WTC11 (cell line): ENCODE measurements at regions not wholly inside any gene's neighbourhood (a gene's known extent, or its start where the extent isn't known, plus 50 kb on each side); places are given as distances from the start of the nearest gene placed in this dataset.

Experiments
- ATAC-seq: fragments of 200-7000 bp; cut with Tn5 transposase; 2 replicates; pipeline ENCODE4 v1.10.0; 2021; ENCODE audit warnings: mild to moderate bottlenecking, moderate library complexity
- CTCF ChIA-PET: fragments of 300-600 bp; sonication (Branson Sonifier 250); formaldehyde crosslinking; loops from one replicate; lab custom pipeline; 2021; ENCODE audit warnings: antibody characterized with exemption; lab: Charles Lee
- POLR2A ChIA-PET: fragments of 350-600 bp; sonication (Branson Sonifier 250); formaldehyde crosslinking; loops from one replicate; lab custom pipeline; 2021; ENCODE audit warnings: antibody characterized with exemption; lab: Charles Lee
- DNase-seq: peaks from one replicate; pipeline ENCODE4 v3.0.0; 2021; ENCODE audit warnings: low spot score
- H3K27ac Mint-ChIP-seq: 2 replicates; pipeline ENCODE4 v1.8.0; 2021; ENCODE audit warnings: mixed read lengths
- H3K27me3 Mint-ChIP-seq: 2 replicates; pipeline ENCODE4 v1.8.0; 2021; ENCODE audit warnings: low read depth, mild to moderate bottlenecking, moderate library complexity, mixed read lengths
- H3K36me3 Mint-ChIP-seq: 2 replicates; pipeline ENCODE4 v1.8.0; 2021; ENCODE audit warnings: mixed read lengths
- H3K4me1 Mint-ChIP-seq: 2 replicates; pipeline ENCODE4 v1.8.0; 2022; ENCODE audit warnings: mixed read lengths
- H3K4me3 Mint-ChIP-seq: 2 replicates; pipeline ENCODE4 v1.8.0; 2021; ENCODE audit warnings: mild to moderate bottlenecking, moderate library complexity, mixed read lengths
- H3K9me3 Mint-ChIP-seq: 2 replicates; pipeline ENCODE4 v1.8.0; 2021; ENCODE audit warnings: mixed read lengths
- AR ChIP-seq: fragments of 250-450 bp; sonication (Bioruptor Pico); IDR thresholded peaks from 2 replicates; pipeline ENCODE4 v1.9.0; 2021; ENCODE audit warnings: mild to moderate bottlenecking
- ATF3 ChIP-seq: sonication (generic); formaldehyde crosslinking; conservative IDR thresholded peaks from 2 replicates; pipeline ENCODE4 v1.8.1; 2022; ENCODE audit warnings: mild to moderate bottlenecking, missing genetic modification reagents
- CBFB ChIP-seq: sonication (generic); formaldehyde crosslinking; IDR thresholded peaks from 2 replicates; pipeline ENCODE4 v1.8.1; 2022; ENCODE audit warnings: mild to moderate bottlenecking, low read depth, missing genetic modification reagents
- ETV6 ChIP-seq: sonication (generic); formaldehyde crosslinking; IDR thresholded peaks from 2 replicates; pipeline ENCODE4 v1.8.1; 2022; ENCODE audit warnings: mild to moderate bottlenecking, missing genetic modification reagents
- FOXK1 ChIP-seq: sonication (generic); formaldehyde crosslinking; IDR thresholded peaks from 2 replicates; pipeline ENCODE4 v1.8.0; 2022; ENCODE audit warnings: mild to moderate bottlenecking, moderate library complexity, missing genetic modification reagents
- GABPB1 ChIP-seq: sonication (generic); formaldehyde crosslinking; IDR thresholded peaks from 2 replicates; pipeline ENCODE4 v1.8.1; 2023; ENCODE audit warnings: mild to moderate bottlenecking, missing genetic modification reagents
- IRF2 ChIP-seq: sonication (generic); formaldehyde crosslinking; IDR thresholded peaks from 2 replicates; pipeline ENCODE4 v1.8.0; 2022; ENCODE audit warnings: low read depth, missing genetic modification reagents, borderline replicate concordance
- JAZF1 ChIP-seq: fragments of 250-450 bp; sonication (Bioruptor Pico); IDR thresholded peaks from 2 replicates; pipeline ENCODE4 v1.9.0; 2021; ENCODE audit warnings: moderate library complexity, mild to moderate bottlenecking, inconsistent platforms
- KAT7 ChIP-seq: sonication (generic); formaldehyde crosslinking; IDR thresholded peaks from 2 replicates; pipeline ENCODE4 v1.8.1; 2023; ENCODE audit warnings: missing genetic modification reagents, mild to moderate bottlenecking, borderline replicate concordance
- MLX ChIP-seq: sonication (generic); formaldehyde crosslinking; IDR thresholded peaks from 2 replicates; pipeline ENCODE4 v1.8.1; 2023; ENCODE audit warnings: mild to moderate bottlenecking, missing genetic modification reagents, moderate library complexity
- NFE2L1 ChIP-seq: sonication (generic); formaldehyde crosslinking; IDR thresholded peaks from 2 replicates; pipeline ENCODE4 v1.8.1; 2023; ENCODE audit warnings: missing genetic modification reagents
- NR3C1 ChIP-seq: sonication (generic); formaldehyde crosslinking; conservative IDR thresholded peaks from 2 replicates; pipeline ENCODE4 v1.8.1; 2023; ENCODE audit warnings: low read depth, mild to moderate bottlenecking, missing genetic modification reagents
- STAT6 ChIP-seq: sonication (generic); formaldehyde crosslinking; conservative IDR thresholded peaks from 2 replicates; pipeline ENCODE4 v1.8.1; 2023; ENCODE audit warnings: mild to moderate bottlenecking, low read depth, missing genetic modification reagents, moderate library complexity
- ZNF263 ChIP-seq: sonication (generic); formaldehyde crosslinking; IDR thresholded peaks from 2 replicates; pipeline ENCODE4 v1.8.1; 2022; ENCODE audit warnings: low read depth, mild to moderate bottlenecking, moderate library complexity, missing genetic modification reagents
- ZNF425 ChIP-seq: fragments of 250-450 bp; sonication (Bioruptor Pico); conservative IDR thresholded peaks from 2 replicates; pipeline ENCODE4 v1.9.0; 2021; ENCODE audit warnings: mild to moderate bottlenecking
- ZNF512 ChIP-seq: sonication (generic); formaldehyde crosslinking; IDR thresholded peaks from 2 replicates; pipeline ENCODE4 v1.8.1; 2022; ENCODE audit warnings: missing genetic modification reagents, borderline replicate concordance

GRCh38 chr2:184534986-184535385 lies 63.3 kb upstream of the ZNF804A start (continued):
- TF ChIP-seq GABPB1 (CRISPR knock-in tag) (no peak), ATF3 (no peak), NR3C1 (CRISPR knock-in tag) (no peak), STAT6 (CRISPR knock-in tag) (no peak), AR (CRISPR knock-in tag) (no peak), ETV6 (CRISPR knock-in tag) (no peak), ZNF425 (CRISPR knock-in tag) (no peak)

GRCh38 chr2:184540246-184540789 lies 58.0 kb upstream of the ZNF804A start:
- POLR2A ChIA-PET = no interaction called here
- CTCF ChIA-PET = no interaction called here
- peak; percentile 95 for TF ChIP-seq ZNF512
- no peak for TF ChIP-seq IRF2 (CRISPR knock-in tag)
- TF ChIP-seq, all 79 proteins: peak for 1
- ATAC-seq (no peak), DNase-seq (no peak)
- no peak overlapping the region for H3K4me3 Mint-ChIP-seq
- no peaks in the 10 kb centered on the region for H3K36me3 Mint-ChIP-seq
- no peaks in the 10 kb centered on the region for H3K4me1 Mint-ChIP-seq
- H3K9me3 Mint-ChIP-seq = no peaks in the 10 kb centered on the region
- H3K27ac Mint-ChIP-seq = no peak overlapping the region
- no peaks in the 10 kb centered on the region for H3K27me3 Mint-ChIP-seq

GRCh38 chr2:184541591-184541990 lies 56.7 kb upstream of the ZNF804A start:
- CTCF ChIA-PET = no interaction called here
- Mint-ChIP-seq H3K27me3 (no peaks in the 10 kb centered on the region), H3K4me1 (no peaks in the 10 kb centered on the region), H3K27ac (no peak overlapping the region), H3K4me3 (no peak overlapping the region), H3K9me3 (no peaks in the 10 kb centered on the region), H3K36me3 (no peaks in the 10 kb centered on the region)
- no peak for ATAC-seq
- POLR2A ChIA-PET = no interaction called here
- TF ChIP-seq NFE2L1 = no peak
- no peak for TF ChIP-seq ZNF263 (CRISPR knock-in tag)
- no peak for TF ChIP-seq FOXK1 (CRISPR knock-in tag)
- TF ChIP-seq CBFB (CRISPR knock-in tag) = no peak
- no peak for TF ChIP-seq KAT7 (CRISPR knock-in tag)
- no peak for TF ChIP-seq JAZF1 (CRISPR knock-in tag)
- no peak for TF ChIP-seq MLX (CRISPR knock-in tag)
- DNase-seq = no peak
